SK-N-SH (cell line): ENCODE measurements at regions not wholly inside any gene's neighbourhood (a gene's known extent, or its start where the extent isn't known, plus 50 kb on each side); places are given as distances from the start of the nearest gene placed in this dataset.

Experiments used
- CTCF ChIA-PET: fragments of 300-600, 350-600 bp; formaldehyde crosslinking; extraction: SDS; loops from one replicate; lab custom pipeline; 2021; lab: Yijun Ruan, JAX
- POLR2A ChIA-PET: fragments of 350-600 bp; sonication (Branson Sonifier 250); formaldehyde crosslinking; extraction: SDS; loops from one replicate; lab custom pipeline; 2020; ENCODE audit warnings: antibody characterized with exemption, inconsistent platforms; lab: Yijun Ruan, JAX
- DNase-seq: peaks from one replicate; pipeline ENCODE4 v3.0.0; 2012
- H2AFZ ChIP-seq: fragments of 200-600 bp; sonication (generic); 2 replicates; pipeline ENCODE4 v1.8.1; 2016; ENCODE audit warnings: antibody characterized with exemption, mild to moderate bottlenecking, low read depth
- H3F3A ChIP-seq: fragments of 200-600 bp; sonication (generic); replicated peaks from 2 replicates; pipeline ENCODE3; 2016; ENCODE audit warnings: antibody characterized with exemption, mild to moderate bottlenecking; ENCODE audit not compliant: insufficient read depth
- H3K27ac ChIP-seq, 2 experiments: fragments of 200-500 bp in 1 of 2; fragments of 200-600 bp in 1 of 2; sonication (Bioruptor generic) in 1 of 2; sonication (generic), shearing (Covaris generic) in 1 of 2; 2 replicates each; pipeline versions ENCODE4 v1.5.1 to v1.6.1; 2014 to 2016; ENCODE audit warnings: low read depth in 2 of 2, inconsistent platforms in 1 of 2, low read length in 1 of 2, mild to moderate bottlenecking in 1 of 2, mixed read lengths in 1 of 2
- H3K27me3 ChIP-seq: fragments of 200-600 bp; sonication (generic), shearing (Covaris generic); 2 replicates; pipeline ENCODE4 v1.6.1; 2016; ENCODE audit warnings: mixed run types; ENCODE audit not compliant: insufficient read depth
- H3K36me3 ChIP-seq, 2 experiments: fragments of 200-500 bp in 1 of 2; fragments of 200-600 bp in 1 of 2; sonication (Bioruptor generic) in 1 of 2; sonication (generic) in 1 of 2; replicated peaks in 1 of 2; 2 replicates each; pipeline versions ENCODE3 to v1.5.1; 2014 to 2016; ENCODE audit warnings: low read length in 1 of 2, mild to moderate bottlenecking in 1 of 2; ENCODE audit not compliant: insufficient read depth in 2 of 2, control insufficient read depth in 1 of 2
- H3K4me1 ChIP-seq, 2 experiments: fragments of 200-500 bp in 1 of 2; fragments of 200-600 bp in 1 of 2; sonication (Bioruptor generic) in 1 of 2; sonication (generic), shearing (Covaris generic) in 1 of 2; 2 replicates each; pipeline versions ENCODE4 v1.5.1 to v1.6.1; 2014 to 2016; ENCODE audit warnings: low read depth in 1 of 2, low read length in 1 of 2, mixed run types in 1 of 2; ENCODE audit not compliant: insufficient read depth in 2 of 2, control insufficient read depth in 1 of 2
- H3K4me2 ChIP-seq: fragments of 200-600 bp; sonication (generic), shearing (Covaris generic); 2 replicates; pipeline ENCODE4 v1.6.1; 2017; ENCODE audit warnings: mixed run types
- H3K4me3 ChIP-seq, 2 experiments: fragments of 200-500 bp in 1 of 2; fragments of 200-600 bp in 1 of 2; sonication (Bioruptor generic) in 1 of 2; sonication (generic), shearing (Covaris generic) in 1 of 2; 2 replicates each; pipeline versions ENCODE4 v1.5.1 to v1.8.1; 2014 to 2016; ENCODE audit warnings: low read depth in 2 of 2, inconsistent platforms in 1 of 2, low read length in 1 of 2, mild to moderate bottlenecking in 1 of 2, mixed read lengths in 1 of 2, moderate library complexity in 1 of 2
- H3K79me2 ChIP-seq: fragments of 200-600 bp; sonication (generic); 2 replicates; pipeline ENCODE4 v1.8.1; 2017; ENCODE audit warnings: mild to moderate bottlenecking; ENCODE audit not compliant: insufficient read depth
- H3K9ac ChIP-seq: fragments of 200-600 bp; sonication (generic); 2 replicates; pipeline ENCODE4 v1.6.1; 2017; ENCODE audit warnings: mixed run types
- H3K9me2 ChIP-seq: fragments of 200-600 bp; sonication (generic); 2 replicates; pipeline ENCODE4 v1.6.1; 2017; ENCODE audit warnings: mixed run types
- H3K9me3 ChIP-seq: fragments of 200-600 bp; sonication (generic); 2 replicates; pipeline ENCODE4 v1.6.1; 2017; ENCODE audit warnings: mixed run types, mild to moderate bottlenecking, moderate library complexity
- H4K20me1 ChIP-seq: fragments of 200-600 bp; sonication (generic); 2 replicates; pipeline ENCODE4 v1.6.1; 2017; ENCODE audit warnings: mild to moderate bottlenecking, mixed run types; ENCODE audit not compliant: insufficient read depth
- ELF1 ChIP-seq: IDR thresholded peaks from 2 replicates; pipeline ENCODE4 v1.4.0; 2012
- EP300 ChIP-seq, 2 experiments: IDR thresholded peaks; 2 replicates each; pipeline versions ENCODE4 v1.4.0 to v1.6.1; 2012; ENCODE audit warnings: borderline replicate concordance in 1 of 2, low read depth in 1 of 2, low read length in 1 of 2
- FOXM1 ChIP-seq: IDR thresholded peaks from 2 replicates; pipeline ENCODE4 v1.4.0; 2012; ENCODE audit warnings: low read depth, mild to moderate bottlenecking
- MXI1 ChIP-seq: IDR thresholded peaks from 2 replicates; pipeline ENCODE4 v1.6.1; 2012; ENCODE audit warnings: mild to moderate bottlenecking, low read depth, low read length, improper control_type of control experiment
- NRF1 ChIP-seq: IDR thresholded peaks from 2 replicates; pipeline ENCODE4 v1.6.1; 2012; ENCODE audit warnings: low read depth, mild to moderate bottlenecking, low read length
- RAD21 ChIP-seq: IDR thresholded peaks from 2 replicates; pipeline ENCODE4 v1.6.1; 2012; ENCODE audit warnings: mild to moderate bottlenecking, low read length
- RCOR1 ChIP-seq: fragments of 150-350 bp; IDR thresholded peaks from 2 replicates; pipeline ENCODE4 v1.6.1; 2017; ENCODE audit warnings: antibody characterized with exemption, low read length
- RFX5 ChIP-seq: IDR thresholded peaks from 2 replicates; pipeline ENCODE4 v1.6.1; 2012; ENCODE audit warnings: mild to moderate bottlenecking, improper control_type of control experiment, low read length
- RXRA ChIP-seq: IDR thresholded peaks from 2 replicates; pipeline ENCODE4 v1.4.0; 2012; ENCODE audit warnings: low read depth, mild to moderate bottlenecking, borderline replicate concordance
- TCF12 ChIP-seq: IDR thresholded peaks from 2 replicates; pipeline ENCODE4 v1.4.0; 2012
- WGBS: methylation state at CpG from one replicate; pipeline ENCODE4 v1.1.6; 2017; ENCODE audit warnings: low lambda C conversion rate; 5-methylcytosine and 5-hydroxymethylcytosine counted together
- TF ChIP-seq, protein P1 (sequence below): fragments of 200-600 bp; sonication (generic); IDR thresholded peaks from 2 replicates; pipeline ENCODE4 v1.6.1; 2017; ENCODE audit warnings: antibody characterized with exemption, mild to moderate bottlenecking, moderate library complexity
- TF ChIP-seq, protein P2 (sequence below): fragments of 150-350 bp; IDR thresholded peaks from 2 replicates; pipeline ENCODE4 v1.6.1; 2016; ENCODE audit warnings: mild to moderate bottlenecking, low read depth, low read length
- TF ChIP-seq, protein P3 (sequence below): IDR thresholded peaks from 2 replicates; pipeline ENCODE4 v1.4.0; 2012; ENCODE audit warnings: low read depth, borderline replicate concordance
- TF ChIP-seq, protein P4 (sequence below): fragments of 150-350 bp; IDR thresholded peaks from 2 replicates; pipeline ENCODE4 v1.6.1; 2017; ENCODE audit warnings: antibody characterized with exemption, low read length, low read depth, borderline replicate concordance
- TF ChIP-seq, protein P5 (sequence below): IDR thresholded peaks from 2 replicates; pipeline ENCODE4 v1.4.0; 2012; ENCODE audit warnings: low read depth

DNA sequence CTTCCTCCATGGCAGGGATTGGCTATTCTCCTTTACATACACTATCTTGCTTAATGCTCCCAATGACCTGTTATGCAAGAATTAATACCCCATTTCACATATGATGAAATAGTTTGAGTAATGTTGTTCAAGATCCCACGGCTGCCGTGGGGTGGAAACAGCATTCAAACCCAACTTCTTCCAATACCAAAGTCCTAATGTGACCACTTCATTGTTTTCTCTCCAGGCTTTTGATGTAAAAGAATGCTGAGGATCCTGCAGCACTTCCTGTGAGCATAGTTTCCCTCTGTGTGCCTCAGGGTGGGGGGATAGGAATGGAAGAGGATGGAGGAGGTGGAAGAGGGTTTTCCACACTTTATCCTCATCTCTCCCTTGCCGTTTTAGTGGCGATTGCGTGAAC lies 199.4 kb downstream of the IRS1 start:
- Histone ChIP-seq H4K20me1 (no peaks in the 10 kb centered on the region), H3K9me3 (no peaks in the 10 kb centered on the region), H3K79me2 (no peaks in the 10 kb centered on the region), H3K4me2 (no peak overlapping the region), H2AFZ (no peak overlapping the region), H3F3A (no peaks in the 10 kb centered on the region), H3K27ac (no peak overlapping the region), H3K4me3 (no peak overlapping the region), H3K4me1 (no peaks in the 10 kb centered on the region), H3K9me2 (no peaks in the 10 kb centered on the region), H3K27me3 (no peaks in the 10 kb centered on the region), H3K36me3 (no peaks in the 10 kb centered on the region), H3K9ac (no peak overlapping the region)
- POLR2A ChIA-PET, result no interaction called here
- TF ChIP-seq MXI1 (no peak), FOXM1 (no peak), RAD21 (no peak), NRF1 (no peak)
- TF ChIP-seq, protein P1, sequence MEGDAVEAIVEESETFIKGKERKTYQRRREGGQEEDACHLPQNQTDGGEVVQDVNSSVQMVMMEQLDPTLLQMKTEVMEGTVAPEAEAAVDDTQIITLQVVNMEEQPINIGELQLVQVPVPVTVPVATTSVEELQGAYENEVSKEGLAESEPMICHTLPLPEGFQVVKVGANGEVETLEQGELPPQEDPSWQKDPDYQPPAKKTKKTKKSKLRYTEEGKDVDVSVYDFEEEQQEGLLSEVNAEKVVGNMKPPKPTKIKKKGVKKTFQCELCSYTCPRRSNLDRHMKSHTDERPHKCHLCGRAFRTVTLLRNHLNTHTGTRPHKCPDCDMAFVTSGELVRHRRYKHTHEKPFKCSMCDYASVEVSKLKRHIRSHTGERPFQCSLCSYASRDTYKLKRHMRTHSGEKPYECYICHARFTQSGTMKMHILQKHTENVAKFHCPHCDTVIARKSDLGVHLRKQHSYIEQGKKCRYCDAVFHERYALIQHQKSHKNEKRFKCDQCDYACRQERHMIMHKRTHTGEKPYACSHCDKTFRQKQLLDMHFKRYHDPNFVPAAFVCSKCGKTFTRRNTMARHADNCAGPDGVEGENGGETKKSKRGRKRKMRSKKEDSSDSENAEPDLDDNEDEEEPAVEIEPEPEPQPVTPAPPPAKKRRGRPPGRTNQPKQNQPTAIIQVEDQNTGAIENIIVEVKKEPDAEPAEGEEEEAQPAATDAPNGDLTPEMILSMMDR, result no peak
- TF ChIP-seq, protein P2, sequence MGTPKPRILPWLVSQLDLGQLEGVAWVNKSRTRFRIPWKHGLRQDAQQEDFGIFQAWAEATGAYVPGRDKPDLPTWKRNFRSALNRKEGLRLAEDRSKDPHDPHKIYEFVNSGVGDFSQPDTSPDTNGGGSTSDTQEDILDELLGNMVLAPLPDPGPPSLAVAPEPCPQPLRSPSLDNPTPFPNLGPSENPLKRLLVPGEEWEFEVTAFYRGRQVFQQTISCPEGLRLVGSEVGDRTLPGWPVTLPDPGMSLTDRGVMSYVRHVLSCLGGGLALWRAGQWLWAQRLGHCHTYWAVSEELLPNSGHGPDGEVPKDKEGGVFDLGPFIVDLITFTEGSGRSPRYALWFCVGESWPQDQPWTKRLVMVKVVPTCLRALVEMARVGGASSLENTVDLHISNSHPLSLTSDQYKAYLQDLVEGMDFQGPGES, result no peak
- TF ChIP-seq, protein P3, sequence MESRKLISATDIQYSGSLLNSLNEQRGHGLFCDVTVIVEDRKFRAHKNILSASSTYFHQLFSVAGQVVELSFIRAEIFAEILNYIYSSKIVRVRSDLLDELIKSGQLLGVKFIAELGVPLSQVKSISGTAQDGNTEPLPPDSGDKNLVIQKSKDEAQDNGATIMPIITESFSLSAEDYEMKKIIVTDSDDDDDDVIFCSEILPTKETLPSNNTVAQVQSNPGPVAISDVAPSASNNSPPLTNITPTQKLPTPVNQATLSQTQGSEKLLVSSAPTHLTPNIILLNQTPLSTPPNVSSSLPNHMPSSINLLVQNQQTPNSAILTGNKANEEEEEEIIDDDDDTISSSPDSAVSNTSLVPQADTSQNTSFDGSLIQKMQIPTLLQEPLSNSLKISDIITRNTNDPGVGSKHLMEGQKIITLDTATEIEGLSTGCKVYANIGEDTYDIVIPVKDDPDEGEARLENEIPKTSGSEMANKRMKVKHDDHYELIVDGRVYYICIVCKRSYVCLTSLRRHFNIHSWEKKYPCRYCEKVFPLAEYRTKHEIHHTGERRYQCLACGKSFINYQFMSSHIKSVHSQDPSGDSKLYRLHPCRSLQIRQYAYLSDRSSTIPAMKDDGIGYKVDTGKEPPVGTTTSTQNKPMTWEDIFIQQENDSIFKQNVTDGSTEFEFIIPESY, result no peak
- TF ChIP-seq, protein P4, sequence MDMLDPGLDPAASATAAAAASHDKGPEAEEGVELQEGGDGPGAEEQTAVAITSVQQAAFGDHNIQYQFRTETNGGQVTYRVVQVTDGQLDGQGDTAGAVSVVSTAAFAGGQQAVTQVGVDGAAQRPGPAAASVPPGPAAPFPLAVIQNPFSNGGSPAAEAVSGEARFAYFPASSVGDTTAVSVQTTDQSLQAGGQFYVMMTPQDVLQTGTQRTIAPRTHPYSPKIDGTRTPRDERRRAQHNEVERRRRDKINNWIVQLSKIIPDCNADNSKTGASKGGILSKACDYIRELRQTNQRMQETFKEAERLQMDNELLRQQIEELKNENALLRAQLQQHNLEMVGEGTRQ, result no peak
- WGBS, result 80% methylated on average over 5 of the region's 5 CpGs
- DNase-seq, result no peak
- CTCF ChIA-PET, result interaction anchor here (1.0 kb wide), 1 partner anchor 11 kb away, joined by 3 read pairs; no protein-coding TSS in a partner anchor

DNA sequence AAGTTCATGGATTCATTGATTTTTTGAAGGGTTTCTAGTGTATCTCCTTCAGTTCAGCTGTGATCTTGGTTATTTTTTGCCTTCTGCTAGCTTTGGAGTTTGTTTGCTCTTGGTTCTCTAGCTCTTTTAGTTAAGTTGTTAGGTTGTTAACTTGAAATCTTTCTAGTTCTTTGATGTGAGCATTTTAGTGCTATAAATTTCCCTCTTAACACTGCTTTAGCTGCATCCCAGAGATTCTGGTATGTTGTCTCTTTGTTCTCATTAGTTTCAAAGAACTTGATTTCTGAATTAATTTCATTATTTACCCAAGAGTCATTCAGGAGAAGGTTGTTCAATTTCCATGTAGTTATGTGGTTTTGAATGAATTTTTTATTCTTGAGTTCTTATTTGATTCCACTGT lies 210.6 kb downstream of the IRS1 start:
- H3K4me1 ChIP-seq, result peaks cover 0 to 5% of the 10 kb centered on the region in 2 experiments; a peak in 1 of 4 replicates
- POLR2A ChIA-PET, result no interaction called here
- CTCF ChIA-PET, result no interaction called here
- no peak overlapping the region for H2AFZ ChIP-seq
- TF ChIP-seq RXRA (no peak), EP300 (IDR thresholded peaks at IDR 0.05; ENCODE audit: borderline replicate concordance in 1 of 2, low read depth in 1 of 2, low read length in 1 of 2) (no peak), FOXM1 (no peak), RAD21 (no peak), NRF1 (no peak), RFX5 (no peak), TCF12 (no peak), ELF1 (no peak), RCOR1 (no peak)
- TF ChIP-seq, protein P5, sequence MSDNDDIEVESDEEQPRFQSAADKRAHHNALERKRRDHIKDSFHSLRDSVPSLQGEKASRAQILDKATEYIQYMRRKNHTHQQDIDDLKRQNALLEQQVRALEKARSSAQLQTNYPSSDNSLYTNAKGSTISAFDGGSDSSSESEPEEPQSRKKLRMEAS, result no peak
- H4K20me1 ChIP-seq, result no peaks in the 10 kb centered on the region
- H3K9me2 ChIP-seq, result no peaks in the 10 kb centered on the region
- no peak overlapping the region for H3K4me2 ChIP-seq
- H3K27me3 ChIP-seq, result no peaks in the 10 kb centered on the region
- H3F3A ChIP-seq, result peaks cover 5% of the 10 kb centered on the region
- H3K9me3 ChIP-seq, result no peaks in the 10 kb centered on the region; the same call in 1 of the 2 replicates
- no peak overlapping the region for H3K9ac ChIP-seq
- H3K27ac ChIP-seq, result no peak overlapping the region
- H3K4me3 ChIP-seq, result no peak overlapping the region
- H3K36me3 ChIP-seq, result no peaks in the 10 kb centered on the region
- no peak for DNase-seq
- no peaks in the 10 kb centered on the region for H3K79me2 ChIP-seq
